Uterus (tissue), 3 donors: ENCODE measurements at regions not wholly inside any gene's neighbourhood (a gene's known extent, or its start where the extent isn't known, plus 50 kb on each side); places are given as distances from the start of the nearest gene placed in this dataset.

Experiments
- DNase-seq, 2 donors: peaks; one replicate each; pipeline ENCODE4 v3.0.0-alpha.2; 2019 to 2020
- H3K27ac ChIP-seq, 2 donors: fragments of 200-600 bp; sonication (generic); 1 replicate in 1 of 2; 2 replicates in 1 of 2; pipeline ENCODE4 v1.5.1; 2016 to 2018
- H3K27me3 ChIP-seq, 2 donors: fragments of 200-600 bp; sonication (generic); one replicate each; pipeline ENCODE4 v1.5.1; 2018 to 2019; ENCODE audit warnings: control low read depth in 1 of 2
- H3K36me3 ChIP-seq, 2 donors: fragments of 200-600 bp; sonication (generic); one replicate each; pipeline ENCODE4 v1.5.1; 2019; ENCODE audit warnings: control low read depth in 1 of 2
- H3K4me1 ChIP-seq, 2 donors: fragments of 200-600 bp; sonication (generic); one replicate each; pipeline ENCODE4 v1.5.1; 2018 to 2019; ENCODE audit warnings: control low read depth in 1 of 2
- H3K4me3 ChIP-seq, 2 donors: fragments of 200-600 bp; sonication (generic); 1 replicate in 1 of 2; 2 replicates in 1 of 2; pipeline ENCODE4 v1.5.1; 2018 to 2019; ENCODE audit warnings: mild to moderate bottlenecking in 1 of 2
- H3K9me3 ChIP-seq, 2 donors: fragments of 200-600 bp; sonication (generic); one replicate each; pipeline ENCODE4 v1.5.1; 2019; ENCODE audit warnings: control low read depth in 1 of 2
- CTCF ChIP-seq, 4 experiments: fragments of 200-600 bp in 2 of 4; fragments of 450-650 bp in 2 of 4; sonication (generic) in 2 of 4; IDR thresholded peaks; one replicate each; pipeline ENCODE4 v1.5.1; 2016 to 2019; ENCODE audit warnings: antibody characterized with exemption in 4 of 4, mild to moderate bottlenecking in 2 of 4, moderate library complexity in 1 of 4
- POLR2A ChIP-seq, 2 donors: fragments of 450-650 bp; IDR thresholded peaks; one replicate each; pipeline ENCODE4 v1.6.1; 2016; ENCODE audit warnings: antibody characterized with exemption in 2 of 2, mild to moderate bottlenecking in 1 of 2, moderate library complexity in 1 of 2
- intact Hi-C: fragments of 100-400 bp; cut with DNase I; formaldehyde crosslinking; loops from one replicate; pipeline ENCODE4 v1.15.1; 2023; ENCODE audit warnings: low total_unique reads
- donor health status: DM: yes; HTN: yes; CAD: no.

- DNase-seq = no peak
- intact Hi-C loops = no loop called here
- TF ChIP-seq CTCF (IDR thresholded peaks at IDR 0.05) = no peak
- no peak for TF ChIP-seq POLR2A (IDR thresholded peaks at IDR 0.05)
Measured at GRCh38 chr5:166952048-166952447, 1339.4 kb upstream of the WWC1 start.

GRCh38 chr5:166957782-166958181 is 1333.7 kb upstream of the WWC1 start:
- Histone ChIP-seq H3K27me3 (no peaks in the 10 kb centered on the region), H3K27ac (no peak overlapping the region), H3K9me3 (no peaks in the 10 kb centered on the region), H3K4me1 (no peaks in the 10 kb centered on the region), H3K36me3 (no peaks in the 10 kb centered on the region), H3K4me3 (no peak overlapping the region)
- intact Hi-C loops = no loop called here
- no peak for TF ChIP-seq CTCF (IDR thresholded peaks at IDR 0.05)
- TF ChIP-seq POLR2A (IDR thresholded peaks at IDR 0.05) = no peak
- no peak for DNase-seq

More at GRCh38 chr5:166952048-166952447, 1339.4 kb upstream of the WWC1 start:
- no peaks in the 10 kb centered on the region for H3K36me3 ChIP-seq
- H3K9me3 ChIP-seq = no peaks in the 10 kb centered on the region
- H3K4me3 ChIP-seq = no peak overlapping the region
- no peak overlapping the region for H3K27ac ChIP-seq
- no peaks in the 10 kb centered on the region for H3K4me1 ChIP-seq
- H3K27me3 ChIP-seq = no peaks in the 10 kb centered on the region

- Histone ChIP-seq H3K27ac (no peak overlapping the region), H3K4me1 (no peaks in the 10 kb centered on the region), H3K27me3 (no peaks in the 10 kb centered on the region), H3K4me3 (no peak overlapping the region), H3K9me3 (no peaks in the 10 kb centered on the region), H3K36me3 (no peaks in the 10 kb centered on the region)
- TF ChIP-seq POLR2A (IDR thresholded peaks at IDR 0.05) = no peak
- no peak for TF ChIP-seq CTCF (IDR thresholded peaks at IDR 0.05)
- intact Hi-C loops = no loop called here
- no peak for DNase-seq
Measured at GRCh38 chr5:166959766-166960165, 1331.7 kb upstream of the WWC1 start.

GRCh38 chr5:166961028-166961427 is 1330.4 kb upstream of the WWC1 start:
- Histone ChIP-seq H3K4me1 (no peaks in the 10 kb centered on the region), H3K36me3 (no peaks in the 10 kb centered on the region), H3K27ac (no peak overlapping the region), H3K27me3 (no peaks in the 10 kb centered on the region), H3K4me3 (no peak overlapping the region), H3K9me3 (no peaks in the 10 kb centered on the region)
- TF ChIP-seq POLR2A (IDR thresholded peaks at IDR 0.05) (no peak), CTCF (IDR thresholded peaks at IDR 0.05) (no peak)
- intact Hi-C loops = no loop called here
- DNase-seq = no peak

GRCh38 chr5:166961913-166962312 is 1329.5 kb upstream of the WWC1 start:
- no peak for DNase-seq
- Histone ChIP-seq H3K27ac (no peak overlapping the region), H3K4me1 (no peaks in the 10 kb centered on the region), H3K4me3 (no peak overlapping the region), H3K36me3 (no peaks in the 10 kb centered on the region), H3K27me3 (no peaks in the 10 kb centered on the region), H3K9me3 (no peaks in the 10 kb centered on the region)
- intact Hi-C loops = no loop called here
- TF ChIP-seq POLR2A (IDR thresholded peaks at IDR 0.05) = no peak
- TF ChIP-seq CTCF (IDR thresholded peaks at IDR 0.05) = no peak
